HCT116 (cell line): ENCODE measurements at regions not wholly inside any gene's neighbourhood (a gene's known extent, or its start where the extent isn't known, plus 50 kb on each side); places are given as distances from the start of the nearest gene placed in this dataset.

Experiments used
- SP1 ChIP-seq: IDR thresholded peaks from 2 replicates; pipeline ENCODE4 v1.6.1; 2012; ENCODE audit warnings: low read depth
- TF ChIP-seq, protein P1 (sequence below), 3 experiments: fragments of 200-600 bp in 1 of 3; sonication (generic) in 1 of 3; IDR thresholded peaks in 2 of 3; conservative IDR thresholded peaks in 1 of 3; 2 replicates each; pipeline ENCODE4 v1.5.1; 2012 to 2017; ENCODE audit warnings: low read depth in 2 of 3, low read length in 2 of 3, antibody characterized with exemption in 1 of 3, borderline replicate concordance in 1 of 3, control low read depth in 1 of 3, mild to moderate bottlenecking in 1 of 3, mixed read lengths in 1 of 3, mixed run types in 1 of 3, moderate library complexity in 1 of 3; ENCODE audit not compliant: insufficient read depth in 1 of 3

DNA sequence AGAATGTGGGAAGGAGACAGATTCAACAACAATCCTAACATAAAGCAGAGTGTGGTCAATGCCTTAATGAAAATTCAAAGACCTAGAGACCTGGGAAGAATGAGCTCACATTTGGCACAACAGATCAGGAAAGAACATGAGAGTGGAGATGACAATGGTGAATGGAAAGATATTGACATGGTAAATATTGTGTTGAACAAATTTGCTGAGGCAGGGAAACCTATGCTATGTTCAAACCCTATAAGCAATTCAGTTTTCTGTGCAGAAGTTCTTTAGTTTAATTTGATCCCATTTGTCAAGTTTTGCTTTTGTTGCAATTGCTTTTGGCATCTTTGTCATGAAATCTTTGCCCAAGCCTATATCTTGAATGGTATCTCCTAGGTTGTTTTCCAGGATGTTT is 199.4 kb upstream of the LRRTM4 start:
- TF ChIP-seq, protein P1, sequence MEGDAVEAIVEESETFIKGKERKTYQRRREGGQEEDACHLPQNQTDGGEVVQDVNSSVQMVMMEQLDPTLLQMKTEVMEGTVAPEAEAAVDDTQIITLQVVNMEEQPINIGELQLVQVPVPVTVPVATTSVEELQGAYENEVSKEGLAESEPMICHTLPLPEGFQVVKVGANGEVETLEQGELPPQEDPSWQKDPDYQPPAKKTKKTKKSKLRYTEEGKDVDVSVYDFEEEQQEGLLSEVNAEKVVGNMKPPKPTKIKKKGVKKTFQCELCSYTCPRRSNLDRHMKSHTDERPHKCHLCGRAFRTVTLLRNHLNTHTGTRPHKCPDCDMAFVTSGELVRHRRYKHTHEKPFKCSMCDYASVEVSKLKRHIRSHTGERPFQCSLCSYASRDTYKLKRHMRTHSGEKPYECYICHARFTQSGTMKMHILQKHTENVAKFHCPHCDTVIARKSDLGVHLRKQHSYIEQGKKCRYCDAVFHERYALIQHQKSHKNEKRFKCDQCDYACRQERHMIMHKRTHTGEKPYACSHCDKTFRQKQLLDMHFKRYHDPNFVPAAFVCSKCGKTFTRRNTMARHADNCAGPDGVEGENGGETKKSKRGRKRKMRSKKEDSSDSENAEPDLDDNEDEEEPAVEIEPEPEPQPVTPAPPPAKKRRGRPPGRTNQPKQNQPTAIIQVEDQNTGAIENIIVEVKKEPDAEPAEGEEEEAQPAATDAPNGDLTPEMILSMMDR (IDR thresholded peaks at IDR 0.05 in 2 of 3, conservative IDR thresholded peaks at IDR 0.05 in 1 of 3; ENCODE audit: borderline replicate concordance in 1 of 3, insufficient read depth in 1 of 3, low read depth in 2 of 3, low read length in 2 of 3): no peak
- TF ChIP-seq SP1: no peak
